ENCODE measurements at regions not wholly inside any gene's neighbourhood (a gene's known extent, or its start where the extent isn't known, plus 50 kb on each side); places are given as distances from the start of the nearest gene placed in this dataset.

GRCh38 chr1:201660931-201661822, 122.2 kb downstream of the NAV1 start:
- DNase-seq, result no peak

- no peak for DNase-seq
These were observed 123.0 kb downstream of the NAV1 start for GRCh38 chr1:201661823-201662359.

- no peak for DNase-seq
These were observed 123.7 kb downstream of the NAV1 start for GRCh38 chr1:201662646-201663045.

GRCh38 chr1:201663491-201664113, 124.7 kb downstream of the NAV1 start:
- DNase-seq, result no peak

GRCh38 chr1:201665036-201665435, 126.1 kb downstream of the NAV1 start:
- no peak for DNase-seq

- no peak for DNase-seq
These were observed 127.2 kb downstream of the NAV1 start for GRCh38 chr1:201666102-201666501.

GRCh38 chr1:201666645-201667044, 127.7 kb downstream of the NAV1 start:
- no peak for DNase-seq

- no peak for DNase-seq
These were observed 128.6 kb downstream of the NAV1 start for GRCh38 chr1:201667479-201667878.

- DNase-seq, result no peak
These were observed 131.6 kb downstream of the NAV1 start for GRCh38 chr1:201670517-201670916.

- no peak for DNase-seq
These were observed 133.8 kb downstream of the NAV1 start for GRCh38 chr1:201672685-201673084.

GRCh38 chr1:201673093-201673492, 134.2 kb downstream of the NAV1 start:
- DNase-seq, result no peak

GRCh38 chr1:201673915-201674314, 135.0 kb downstream of the NAV1 start:
- DNase-seq, result peak; percentile 38

- DNase-seq, result no peak
These were observed 136.2 kb downstream of the NAV1 start for GRCh38 chr1:201675143-201675542.

- DNase-seq, result no peak
These were observed 137.3 kb downstream of the NAV1 start for GRCh38 chr1:201676197-201676596.

GRCh38 chr1:201676641-201677040, 137.7 kb downstream of the NAV1 start:
- no peak for DNase-seq

GRCh38 chr1:201678264-201679101, 139.6 kb downstream of the NAV1 start:
- DNase-seq, result no peak

GRCh38 chr1:201681375-201681774, 142.4 kb downstream of the NAV1 start:
- no peak for DNase-seq

- no peak for DNase-seq
These were observed 144.0 kb downstream of the NAV1 start for GRCh38 chr1:201682964-201683363.

- no peak for DNase-seq
These were observed 144.5 kb downstream of the NAV1 start for GRCh38 chr1:201683397-201683796.

GRCh38 chr1:201685485-201685884, 143.5 kb upstream of the IPO9 start:
- no peak for DNase-seq

GRCh38 chr1:201686714-201687455, 142.1 kb upstream of the IPO9 start:
- peak; percentile 69 for DNase-seq

GRCh38 chr1:201688514-201688913, 140.4 kb upstream of the IPO9 start:
- DNase-seq, result no peak
